H1 (cell line): ENCODE measurements at regions not wholly inside any gene's neighbourhood (a gene's known extent, or its start where the extent isn't known, plus 50 kb on each side); places are given as distances from the start of the nearest gene placed in this dataset.
A peak's percentile ranks its signal among the peaks of the same experiment; 100 is the strongest.

Source experiments
- CTCF ChIA-PET: fragments of 300-600 bp; sonication (Branson Sonifier 250); formaldehyde crosslinking; loops from one replicate; lab custom pipeline; 2021; ENCODE audit not compliant: partially characterized antibody; lab: Charles Lee
- POLR2A ChIA-PET: fragments of 300-600 bp; sonication (Branson Sonifier 250); formaldehyde crosslinking; loops from one replicate; lab custom pipeline; 2021; ENCODE audit warnings: inconsistent platforms; ENCODE audit not compliant: partially characterized antibody; lab: Charles Lee
- DNase-seq, 2 experiments: peaks; one replicate each; pipeline versions ENCODE4 v3.0.0 to v3.0.0-alpha.2; 2010 to 2022; ENCODE audit warnings: low spot score in 2 of 2, low read depth in 1 of 2, mixed read lengths in 1 of 2
- FAIRE-seq: peaks from 2 replicates; lab custom pipeline; 2011; peaks lifted over from hg19 to GRCh38; lab: Jason Lieb, UNC
- H2AFZ ChIP-seq: 2 replicates; pipeline ENCODE4 v1.8.1; 2012; ENCODE audit warnings: low read length, inconsistent platforms
- H2AK5ac ChIP-seq: 2 replicates; pipeline ENCODE4 v1.6.1; 2013; ENCODE audit warnings: low read depth, low read length
- H2BK120ac ChIP-seq: replicated peaks from 2 replicates; pipeline ENCODE3; 2013; ENCODE audit warnings: low read depth, low read length, inconsistent platforms
- H2BK12ac ChIP-seq: 2 replicates; pipeline ENCODE4 v1.6.1; 2013; ENCODE audit warnings: low read depth, low read length
- H2BK15ac ChIP-seq: 2 replicates; pipeline ENCODE4 v1.6.1; 2013; ENCODE audit warnings: low read length
- H2BK20ac ChIP-seq: 2 replicates; pipeline ENCODE4 v1.6.1; 2013; ENCODE audit warnings: low read length
- H2BK5ac ChIP-seq: 2 replicates; pipeline ENCODE4 v1.6.1; 2013; ENCODE audit warnings: low read depth, low read length
- H3K14ac ChIP-seq: 2 replicates; pipeline ENCODE4 v1.6.1; 2013; ENCODE audit warnings: inconsistent platforms; ENCODE audit not compliant: insufficient read length
- H3K18ac ChIP-seq: 2 replicates; pipeline ENCODE4 v1.6.1; 2013; ENCODE audit warnings: low read length; ENCODE audit errors: extremely low read depth
- H3K23ac ChIP-seq: 2 replicates; pipeline ENCODE4 v1.6.1; 2013; ENCODE audit warnings: inconsistent platforms; ENCODE audit not compliant: insufficient read length
- H3K23me2 ChIP-seq: 2 replicates; pipeline ENCODE4 v1.6.1; 2013; ENCODE audit warnings: low read depth, low read length
- H3K27ac ChIP-seq: 2 replicates; pipeline ENCODE4 v1.6.1; 2011; ENCODE audit warnings: low read depth, low read length, inconsistent platforms
- H3K27me3 ChIP-seq, 4 experiments: replicated peaks in 1 of 4; 1 replicate in 1 of 4; 2 replicates in 3 of 4; pipeline versions ENCODE4 v1.6.1 to v1.8.1; 2011 to 2013; ENCODE audit warnings: low read length in 3 of 4, mild to moderate bottlenecking in 3 of 4, inconsistent platforms in 2 of 4, mixed read lengths in 2 of 4, moderate library complexity in 1 of 4; ENCODE audit not compliant: control insufficient read depth in 3 of 4, insufficient read depth in 3 of 4; ENCODE audit errors: extremely low read depth in 1 of 4
- H3K36me3 ChIP-seq, 4 experiments: 2 replicates each; pipeline versions ENCODE4 v1.6.1 to v1.8.1; 2011 to 2013; ENCODE audit warnings: mild to moderate bottlenecking in 4 of 4, low read length in 3 of 4, moderate library complexity in 2 of 4, control low read depth in 1 of 4, inconsistent platforms in 1 of 4; ENCODE audit not compliant: insufficient read depth in 4 of 4, control insufficient read depth in 2 of 4
- H3K4ac ChIP-seq: replicated peaks from 2 replicates; pipeline ENCODE3; 2013; ENCODE audit warnings: low read length, low read depth, mixed read lengths, inconsistent platforms; ENCODE audit not compliant: insufficient read length
- H3K4me1 ChIP-seq, 4 experiments: replicated peaks in 1 of 4; 1 replicate in 1 of 4; 2 replicates in 3 of 4; pipeline versions ENCODE4 v1.6.1 to v1.8.1; 2011 to 2013; ENCODE audit warnings: low read length in 3 of 4, inconsistent platforms in 2 of 4, mixed read lengths in 1 of 4; ENCODE audit not compliant: insufficient read depth in 4 of 4, control insufficient read depth in 3 of 4
- H3K4me2 ChIP-seq, 2 experiments: 2 replicates each; pipeline versions ENCODE4 v1.6.1 to v1.8.1; 2011 to 2013; ENCODE audit warnings: low read depth in 2 of 2, low read length in 2 of 2, control low read depth in 1 of 2, inconsistent platforms in 1 of 2, mild to moderate bottlenecking in 1 of 2; ENCODE audit not compliant: insufficient read depth in 1 of 2
- H3K4me3 ChIP-seq, 4 experiments: fragments of 200-600, 300-600 bp in 1 of 4; sonication (generic), shearing (Covaris generic), sonication (Bioruptor Twin) in 1 of 4; 2 replicates each; pipeline versions ENCODE4 v1.5.1 to v1.8.1; 2011 to 2016; ENCODE audit warnings: low read length in 4 of 4, low read depth in 3 of 4, control low read depth in 2 of 4, inconsistent platforms in 2 of 4, mild to moderate bottlenecking in 2 of 4, mixed read lengths in 1 of 4, moderate library complexity in 1 of 4; ENCODE audit not compliant: insufficient read depth in 2 of 4; ENCODE audit errors: extremely low read depth in 1 of 4
- H3K56ac ChIP-seq: replicated peaks from 2 replicates; pipeline ENCODE3; 2013; ENCODE audit warnings: low read depth, mild to moderate bottlenecking, mixed read lengths, low read length, inconsistent platforms; ENCODE audit not compliant: insufficient read length
- H3K79me1 ChIP-seq: 2 replicates; pipeline ENCODE4 v1.6.1; 2013; ENCODE audit warnings: low read depth, low read length, control low read depth
- H3K79me2 ChIP-seq, 2 experiments: 2 replicates each; pipeline versions ENCODE4 v1.6.1 to v1.8.1; 2012 to 2013; ENCODE audit warnings: low read length in 2 of 2, mild to moderate bottlenecking in 2 of 2, inconsistent platforms in 1 of 2; ENCODE audit not compliant: insufficient read depth in 2 of 2, control insufficient read depth in 1 of 2
- H3K9ac ChIP-seq, 4 experiments: replicated peaks in 1 of 4; 1 replicate in 1 of 4; 2 replicates in 3 of 4; pipeline versions ENCODE4 v1.6.1 to v1.8.1; 2011 to 2013; ENCODE audit warnings: low read depth in 3 of 4, low read length in 3 of 4, control low read depth in 2 of 4, mild to moderate bottlenecking in 2 of 4, moderate library complexity in 2 of 4, inconsistent platforms in 1 of 4; ENCODE audit errors: extremely low read depth in 1 of 4
- H3K9me3 ChIP-seq, 2 experiments: 2 replicates each; pipeline versions ENCODE4 v1.6.1 to v1.8.1; 2012 to 2013; ENCODE audit warnings: mild to moderate bottlenecking in 2 of 2, moderate library complexity in 2 of 2, control low read depth in 1 of 2, inconsistent platforms in 1 of 2, low read depth in 1 of 2, low read length in 1 of 2, mixed read lengths in 1 of 2; ENCODE audit not compliant: insufficient read depth in 2 of 2
- H4K20me1 ChIP-seq, 2 experiments: replicated peaks in 1 of 2; 2 replicates each; pipeline versions ENCODE3 to v1.8.1; 2011 to 2013; ENCODE audit warnings: inconsistent platforms in 2 of 2, low read length in 2 of 2, mild to moderate bottlenecking in 1 of 2; ENCODE audit not compliant: insufficient read depth in 2 of 2, control insufficient read depth in 1 of 2
- H4K5ac ChIP-seq: 2 replicates; pipeline ENCODE4 v1.6.1; 2013; ENCODE audit warnings: low read length, low read depth, mixed read lengths, inconsistent platforms; ENCODE audit not compliant: insufficient read length
- H4K8ac ChIP-seq: 2 replicates; pipeline ENCODE4 v1.8.0; 2013; ENCODE audit warnings: mild to moderate bottlenecking, moderate library complexity, low read length, inconsistent platforms; ENCODE audit not compliant: insufficient read depth; ENCODE audit errors: extremely low read depth
- H4K91ac ChIP-seq: replicated peaks from 2 replicates; pipeline ENCODE3; 2013; ENCODE audit warnings: low read length, mixed read lengths, inconsistent platforms; ENCODE audit not compliant: insufficient read length
- BCL11A ChIP-seq, 2 experiments: IDR thresholded peaks; one replicate each; pipeline ENCODE4 v1.6.1; 2011; ENCODE audit warnings: low read depth in 2 of 2, low read length in 2 of 2, mild to moderate bottlenecking in 2 of 2
- KDM4A ChIP-seq: IDR thresholded peaks from one replicate; pipeline ENCODE4 v1.7.1; 2012; ENCODE audit warnings: low read depth, mild to moderate bottlenecking, moderate library complexity, low read length, inconsistent platforms; ENCODE audit not compliant: severe bottlenecking
- NRF1 ChIP-seq: IDR thresholded peaks from 2 replicates; pipeline ENCODE4 v1.6.1; 2011; ENCODE audit warnings: mild to moderate bottlenecking, low read depth, low read length, improper control_type of control experiment
- RXRA ChIP-seq: IDR thresholded peaks from 2 replicates; pipeline ENCODE4 v1.6.1; 2011; ENCODE audit warnings: low read depth, mild to moderate bottlenecking, low read length, moderate library complexity; ENCODE audit not compliant: insufficient read depth
- TBP ChIP-seq: IDR thresholded peaks from 2 replicates; pipeline ENCODE4 v1.6.1; 2011; ENCODE audit warnings: low read depth, low read length, improper control_type of control experiment
- WGBS, 2 experiments: shearing (Covaris generic) in 1 of 2; methylation state at CpG; one replicate each; pipeline versions ENCODE4 v1.1.6 to v1.1.7; 2013 to 2015; ENCODE audit warnings: low lambda C conversion rate in 2 of 2, mixed read lengths in 2 of 2, inconsistent platforms in 1 of 2, low coverage in 1 of 2, missing lambda C conversion rate in 1 of 2; ENCODE audit not compliant: insufficient replicate concordance in 2 of 2, insufficient coverage in 1 of 2, insufficient read length in 1 of 2; ENCODE audit errors: extremely low coverage in 1 of 2, missing lambda C conversion rate in 1 of 2; 5-methylcytosine and 5-hydroxymethylcytosine counted together
- TF ChIP-seq, protein P1 (sequence below): IDR thresholded peaks from 2 replicates; pipeline ENCODE4 v1.6.1; 2012; ENCODE audit warnings: low read length, inconsistent platforms

DNA sequence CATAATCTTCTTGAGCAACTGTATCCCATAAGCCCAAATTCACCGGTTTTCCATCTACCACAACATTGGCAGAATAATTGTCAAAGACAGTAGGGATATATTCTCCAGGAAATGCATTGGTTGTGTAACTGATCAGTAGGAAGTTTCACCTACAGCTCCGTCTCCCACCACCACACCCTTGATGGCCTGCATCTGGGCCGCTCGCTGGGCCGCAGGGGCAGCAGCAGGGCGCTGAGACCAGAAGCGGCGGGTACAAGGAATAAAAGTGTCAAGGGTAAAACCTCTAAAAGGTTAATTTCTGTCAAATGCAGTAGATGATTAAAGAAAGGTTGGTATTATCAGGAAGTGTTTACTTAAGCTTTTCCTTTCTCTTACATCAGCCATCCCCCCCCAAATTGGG is 167.6 kb upstream of the DKK2 start:
- Histone ChIP-seq H3K9ac (no peak overlapping the region), H2BK120ac (no peak overlapping the region), H3K4me3 (no peak overlapping the region), H3K14ac (no peak overlapping the region), H2BK12ac (no peak overlapping the region), H2BK20ac (no peak overlapping the region), H3K4ac (no peak overlapping the region), H3K4me1 (no peaks in the 10 kb centered on the region), H4K20me1 (no peaks in the 10 kb centered on the region), H3K4me2 (no peak overlapping the region), H3K23me2 (no peaks in the 10 kb centered on the region), H3K56ac (no peak overlapping the region), H3K9me3 (no peaks in the 10 kb centered on the region), H3K27me3 (no peaks in the 10 kb centered on the region), H4K5ac (no peak overlapping the region), H3K27ac (no peak overlapping the region), H4K8ac (no peak overlapping the region), H2BK15ac (no peak overlapping the region), H4K91ac (no peak overlapping the region), H3K23ac (no peak overlapping the region), H3K36me3 (no peaks in the 10 kb centered on the region), H2AK5ac (no peak overlapping the region), H3K79me1 (no peaks in the 10 kb centered on the region), H2AFZ (0 out of 2 replicates have a peak overlapping the region, but pooled peaks have one; percentile 51), H2BK5ac (no peak overlapping the region), H3K18ac (no peak overlapping the region), H3K79me2 (no peaks in the 10 kb centered on the region)
- ChIA-PET POLR2A (no interaction called here), CTCF (no interaction called here)
- 96% methylated on average over 8 of the region's 8 CpGs; no CpG with 5 or more reads in 1 of the 2 experiments for WGBS, 2 experiments
- TF ChIP-seq TBP (no peak), NRF1 (no peak), BCL11A (IDR thresholded peaks at IDR 0.05; ENCODE audit: low read depth in 2 of 2, low read length in 2 of 2) (no peak), KDM4A (no peak), RXRA (no peak)
- TF ChIP-seq, protein P1, sequence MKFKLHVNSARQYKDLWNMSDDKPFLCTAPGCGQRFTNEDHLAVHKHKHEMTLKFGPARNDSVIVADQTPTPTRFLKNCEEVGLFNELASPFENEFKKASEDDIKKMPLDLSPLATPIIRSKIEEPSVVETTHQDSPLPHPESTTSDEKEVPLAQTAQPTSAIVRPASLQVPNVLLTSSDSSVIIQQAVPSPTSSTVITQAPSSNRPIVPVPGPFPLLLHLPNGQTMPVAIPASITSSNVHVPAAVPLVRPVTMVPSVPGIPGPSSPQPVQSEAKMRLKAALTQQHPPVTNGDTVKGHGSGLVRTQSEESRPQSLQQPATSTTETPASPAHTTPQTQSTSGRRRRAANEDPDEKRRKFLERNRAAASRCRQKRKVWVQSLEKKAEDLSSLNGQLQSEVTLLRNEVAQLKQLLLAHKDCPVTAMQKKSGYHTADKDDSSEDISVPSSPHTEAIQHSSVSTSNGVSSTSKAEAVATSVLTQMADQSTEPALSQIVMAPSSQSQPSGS, result no peak
- FAIRE-seq (no peak), DNase-seq (no peak)
